Epithelial cell of esophagus (primary cell): ENCODE measurements at regions not wholly inside any gene's neighbourhood (a gene's known extent, or its start where the extent isn't known, plus 50 kb on each side); places are given as distances from the start of the nearest gene placed in this dataset.
A peak's percentile ranks its signal among the peaks of the same experiment; 100 is the strongest.

Source experiments
- DNase-seq: peaks from one replicate; pipeline ENCODE4 v3.0.0; 2010; ENCODE audit warnings: low read depth
- H3K4me3 ChIP-seq: 2 replicates; pipeline ENCODE4 v1.5.1; 2011; ENCODE audit warnings: mild to moderate bottlenecking, low read length, control low read depth
- TF ChIP-seq, protein P1 (sequence below): IDR thresholded peaks from 2 replicates; pipeline ENCODE4 v1.5.1; 2011; ENCODE audit warnings: low read depth, mild to moderate bottlenecking, low read length, control low read depth, inconsistent platforms; ENCODE audit not compliant: insufficient read depth; ENCODE audit errors: missing control alignments

DNA sequence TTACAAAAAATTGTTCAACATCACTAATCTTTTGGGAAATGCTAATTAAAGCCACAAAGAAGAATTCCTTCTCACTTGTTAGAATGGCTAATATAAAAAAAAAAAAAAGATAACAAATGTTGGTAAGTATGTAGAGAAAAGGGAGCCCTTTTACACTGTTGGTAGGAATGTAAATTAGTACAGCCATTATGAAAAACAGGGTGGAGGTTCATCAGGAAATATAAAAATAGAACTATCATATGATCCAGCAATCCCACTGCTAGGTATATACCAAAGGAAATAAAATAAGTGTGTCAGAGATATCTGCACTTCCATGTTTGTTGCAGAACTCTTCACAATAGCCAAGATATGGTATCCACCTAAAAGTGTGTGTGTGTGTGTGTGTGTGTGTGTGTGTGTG is 83.5 kb upstream of the RGMB start:
- TF ChIP-seq, protein P1, sequence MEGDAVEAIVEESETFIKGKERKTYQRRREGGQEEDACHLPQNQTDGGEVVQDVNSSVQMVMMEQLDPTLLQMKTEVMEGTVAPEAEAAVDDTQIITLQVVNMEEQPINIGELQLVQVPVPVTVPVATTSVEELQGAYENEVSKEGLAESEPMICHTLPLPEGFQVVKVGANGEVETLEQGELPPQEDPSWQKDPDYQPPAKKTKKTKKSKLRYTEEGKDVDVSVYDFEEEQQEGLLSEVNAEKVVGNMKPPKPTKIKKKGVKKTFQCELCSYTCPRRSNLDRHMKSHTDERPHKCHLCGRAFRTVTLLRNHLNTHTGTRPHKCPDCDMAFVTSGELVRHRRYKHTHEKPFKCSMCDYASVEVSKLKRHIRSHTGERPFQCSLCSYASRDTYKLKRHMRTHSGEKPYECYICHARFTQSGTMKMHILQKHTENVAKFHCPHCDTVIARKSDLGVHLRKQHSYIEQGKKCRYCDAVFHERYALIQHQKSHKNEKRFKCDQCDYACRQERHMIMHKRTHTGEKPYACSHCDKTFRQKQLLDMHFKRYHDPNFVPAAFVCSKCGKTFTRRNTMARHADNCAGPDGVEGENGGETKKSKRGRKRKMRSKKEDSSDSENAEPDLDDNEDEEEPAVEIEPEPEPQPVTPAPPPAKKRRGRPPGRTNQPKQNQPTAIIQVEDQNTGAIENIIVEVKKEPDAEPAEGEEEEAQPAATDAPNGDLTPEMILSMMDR, result no peak
- no peak for DNase-seq
- no peak overlapping the region for H3K4me3 ChIP-seq

- TF ChIP-seq, protein P1, result no peak
- DNase-seq, result no peak
- H3K4me3 ChIP-seq, result no peak overlapping the region
These were observed 78.6 kb upstream of the RGMB start for GRCh38 chr5:98694902-98695301.

DNA sequence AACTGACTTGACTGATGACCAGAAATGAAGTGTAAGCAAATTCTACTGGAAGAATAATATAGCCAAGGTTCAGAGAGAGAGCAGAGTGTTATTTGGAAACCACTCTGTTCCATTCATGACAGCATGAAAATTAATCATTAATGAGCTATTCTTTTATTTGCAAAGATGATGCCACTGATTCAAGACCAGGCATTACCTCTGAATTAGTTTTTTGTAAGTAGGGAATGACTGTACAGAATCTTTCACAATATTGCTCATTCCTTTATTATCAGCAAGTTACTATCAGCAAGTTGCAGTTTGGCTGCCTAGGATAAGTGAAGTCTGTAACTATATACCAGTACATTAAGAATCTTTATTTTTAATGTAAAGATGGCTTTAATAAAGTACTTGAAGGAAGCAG is 75.1 kb upstream of the RGMB start:
- TF ChIP-seq, protein P1, result no peak
- peak; percentile 84 for DNase-seq

DNA sequence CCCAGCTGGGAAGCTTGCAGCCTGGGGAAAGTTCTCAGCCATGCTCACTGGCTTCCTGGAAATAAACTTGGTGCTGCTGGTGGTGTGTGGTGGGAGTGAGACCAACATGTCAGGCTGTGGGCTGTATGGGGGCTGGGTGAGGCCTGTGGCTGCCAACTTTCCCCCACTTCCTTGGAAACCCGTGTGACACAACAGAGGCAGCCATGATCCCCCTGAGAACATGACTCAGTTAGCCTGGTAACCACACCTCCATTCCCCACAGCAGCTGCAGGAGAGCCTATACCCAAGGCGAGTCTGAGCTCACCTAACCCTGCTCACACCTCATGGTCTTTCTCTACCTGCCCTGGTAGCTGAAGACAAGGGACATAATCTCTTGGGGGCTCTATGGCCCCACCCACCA is 72.7 kb upstream of the RGMB start:
- TF ChIP-seq, protein P1, result no peak
- peak; percentile 51 for DNase-seq
- no peak overlapping the region for H3K4me3 ChIP-seq

More for the DNA sequence above, 75.1 kb upstream of the RGMB start:
- no peak overlapping the region for H3K4me3 ChIP-seq

DNA sequence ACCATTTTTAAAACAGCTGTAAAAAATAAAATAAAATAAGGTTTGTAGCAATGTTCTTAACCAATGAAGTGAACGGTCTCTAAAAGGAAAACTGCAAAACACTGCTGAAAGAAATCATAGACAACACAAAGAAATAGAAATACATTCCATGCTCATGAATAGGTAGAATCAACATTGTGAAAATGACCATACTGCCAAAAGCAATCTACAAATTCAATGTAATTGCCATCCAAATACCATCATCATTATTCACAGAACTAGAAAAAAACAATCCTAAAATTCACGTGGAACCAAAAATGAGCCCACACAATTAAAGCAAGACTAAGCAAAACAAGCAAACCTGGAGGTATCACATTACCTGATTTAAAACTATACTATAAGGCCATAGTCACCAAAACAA is 67.6 kb upstream of the RGMB start:
- TF ChIP-seq, protein P1, result no peak
- DNase-seq, result no peak
- no peak overlapping the region for H3K4me3 ChIP-seq

GRCh38 chr5:98709681-98710080 is 63.8 kb upstream of the RGMB start:
- DNase-seq, result no peak
- TF ChIP-seq, protein P1, result no peak
- H3K4me3 ChIP-seq, result no peak overlapping the region

- TF ChIP-seq, protein P1, result no peak
- no peak overlapping the region for H3K4me3 ChIP-seq
- DNase-seq, result peak; percentile 35
These were observed 60.4 kb upstream of the RGMB start for GRCh38 chr5:98713027-98713426.
